ENCODE measurements at regions not wholly inside any gene's neighbourhood (a gene's known extent, or its start where the extent isn't known, plus 50 kb on each side); places are given as distances from the start of the nearest gene placed in this dataset.

DNA sequence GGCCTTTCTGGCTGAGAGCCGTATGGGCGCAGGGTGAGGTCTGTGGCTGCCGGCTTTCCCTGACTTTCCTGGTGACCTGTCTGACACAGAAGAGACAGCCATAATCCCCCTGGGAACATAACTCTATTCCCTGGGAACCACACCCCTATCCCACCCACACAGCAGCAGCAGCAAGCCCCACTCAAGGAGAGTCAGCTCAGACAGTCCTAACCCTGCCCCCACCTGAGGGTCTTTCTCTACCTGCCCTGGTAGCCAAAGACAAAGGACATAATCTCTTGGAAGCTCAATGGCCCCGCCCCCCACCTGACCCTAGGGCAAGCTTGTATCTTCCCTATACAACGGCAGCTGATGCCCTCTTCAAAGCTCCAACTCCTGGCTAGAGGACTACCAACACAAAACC is 74.6 kb downstream of the PABPC4L start:
- no peak for DNase-seq (ENCODE audit: extremely low spot score, unreplicated experiment)

DNA sequence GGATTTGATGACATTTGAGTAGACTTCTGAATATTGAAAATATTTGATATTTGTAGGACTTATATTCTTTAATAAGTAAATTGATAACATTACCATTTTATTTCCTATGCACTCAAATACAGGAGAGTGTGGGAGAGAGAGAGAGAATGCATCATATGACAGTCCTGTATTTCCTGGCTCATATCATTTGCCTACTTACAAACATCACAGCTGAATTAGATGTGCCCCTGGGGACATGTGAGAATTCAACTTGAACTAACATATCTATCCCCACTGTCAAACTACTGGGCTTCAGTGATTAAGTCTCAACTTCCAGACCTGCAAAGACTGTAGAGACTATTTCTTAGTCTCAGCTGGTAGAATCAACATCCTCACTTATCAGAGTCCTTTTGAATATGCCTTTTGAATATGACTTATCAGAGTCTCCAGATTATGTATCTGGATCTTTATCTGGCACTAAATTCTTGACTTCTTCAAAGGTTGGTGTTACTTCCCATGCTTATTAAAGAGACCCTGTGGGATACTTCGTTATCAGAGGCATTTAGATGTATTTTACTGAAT is 75.5 kb downstream of the PABPC4L start:
- no peak overlapping the region for H3K27ac Mint-ChIP-seq (ENCODE audit: unreplicated experiment)
- TF ChIP-seq, protein P1, sequence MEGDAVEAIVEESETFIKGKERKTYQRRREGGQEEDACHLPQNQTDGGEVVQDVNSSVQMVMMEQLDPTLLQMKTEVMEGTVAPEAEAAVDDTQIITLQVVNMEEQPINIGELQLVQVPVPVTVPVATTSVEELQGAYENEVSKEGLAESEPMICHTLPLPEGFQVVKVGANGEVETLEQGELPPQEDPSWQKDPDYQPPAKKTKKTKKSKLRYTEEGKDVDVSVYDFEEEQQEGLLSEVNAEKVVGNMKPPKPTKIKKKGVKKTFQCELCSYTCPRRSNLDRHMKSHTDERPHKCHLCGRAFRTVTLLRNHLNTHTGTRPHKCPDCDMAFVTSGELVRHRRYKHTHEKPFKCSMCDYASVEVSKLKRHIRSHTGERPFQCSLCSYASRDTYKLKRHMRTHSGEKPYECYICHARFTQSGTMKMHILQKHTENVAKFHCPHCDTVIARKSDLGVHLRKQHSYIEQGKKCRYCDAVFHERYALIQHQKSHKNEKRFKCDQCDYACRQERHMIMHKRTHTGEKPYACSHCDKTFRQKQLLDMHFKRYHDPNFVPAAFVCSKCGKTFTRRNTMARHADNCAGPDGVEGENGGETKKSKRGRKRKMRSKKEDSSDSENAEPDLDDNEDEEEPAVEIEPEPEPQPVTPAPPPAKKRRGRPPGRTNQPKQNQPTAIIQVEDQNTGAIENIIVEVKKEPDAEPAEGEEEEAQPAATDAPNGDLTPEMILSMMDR (IDR thresholded peaks at IDR 0.05) = no peak
- no peaks in the 10 kb centered on the region for H3K4me1 Mint-ChIP-seq (ENCODE audit: unreplicated experiment)
- DNase-seq (ENCODE audit: extremely low spot score, unreplicated experiment) = no peak
- H3K27me3 Mint-ChIP-seq (ENCODE audit: unreplicated experiment) = no peaks in the 10 kb centered on the region
- no peak overlapping the region for H3K4me3 Mint-ChIP-seq (ENCODE audit: unreplicated experiment)
- H3K36me3 Mint-ChIP-seq (ENCODE audit: unreplicated experiment) = no peaks in the 10 kb centered on the region
- peaks cover 25% of the 10 kb centered on the region for H3K9me3 Mint-ChIP-seq (ENCODE audit: unreplicated experiment)

More for the DNA sequence above, 74.6 kb downstream of the PABPC4L start:
- H3K4me3 Mint-ChIP-seq (ENCODE audit: unreplicated experiment) = no peak overlapping the region
- TF ChIP-seq, protein P1 (IDR thresholded peaks at IDR 0.05) = no peak
- no peaks in the 10 kb centered on the region for H3K27me3 Mint-ChIP-seq (ENCODE audit: unreplicated experiment)
- no peaks in the 10 kb centered on the region for H3K4me1 Mint-ChIP-seq (ENCODE audit: unreplicated experiment)
- H3K9me3 Mint-ChIP-seq (ENCODE audit: unreplicated experiment) = peaks cover 26% of the 10 kb centered on the region
- H3K36me3 Mint-ChIP-seq (ENCODE audit: unreplicated experiment) = no peaks in the 10 kb centered on the region
- no peak overlapping the region for H3K27ac Mint-ChIP-seq (ENCODE audit: unreplicated experiment)

DNA sequence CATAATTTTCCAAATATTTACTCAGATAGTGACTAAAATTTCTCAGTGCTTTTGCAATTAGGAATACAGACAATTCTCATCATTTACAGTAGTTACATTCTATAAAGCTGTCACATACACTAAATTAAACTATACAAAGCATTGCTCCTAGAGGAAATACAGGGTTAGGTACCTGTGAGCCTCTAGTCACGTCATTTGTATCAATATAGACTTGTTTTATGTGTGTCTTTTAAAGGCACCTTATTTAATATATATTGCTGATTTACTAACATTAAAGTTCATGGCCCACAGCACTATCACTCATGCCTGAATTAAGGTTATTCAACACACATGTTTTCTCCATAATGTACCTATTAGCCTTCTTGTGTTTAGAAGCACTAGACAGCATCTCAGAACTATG is 78.7 kb downstream of the PABPC4L start:
- Mint-ChIP-seq H3K27ac (ENCODE audit: unreplicated experiment) (no peak overlapping the region), H3K4me1 (ENCODE audit: unreplicated experiment) (no peaks in the 10 kb centered on the region), H3K9me3 (ENCODE audit: unreplicated experiment) (peaks cover 8% of the 10 kb centered on the region), H3K4me3 (ENCODE audit: unreplicated experiment) (no peak overlapping the region), H3K36me3 (ENCODE audit: unreplicated experiment) (no peaks in the 10 kb centered on the region), H3K27me3 (ENCODE audit: unreplicated experiment) (no peaks in the 10 kb centered on the region)
- DNase-seq (ENCODE audit: extremely low spot score, unreplicated experiment) = no peak
- TF ChIP-seq, protein P1 (IDR thresholded peaks at IDR 0.05) = no peak

DNA sequence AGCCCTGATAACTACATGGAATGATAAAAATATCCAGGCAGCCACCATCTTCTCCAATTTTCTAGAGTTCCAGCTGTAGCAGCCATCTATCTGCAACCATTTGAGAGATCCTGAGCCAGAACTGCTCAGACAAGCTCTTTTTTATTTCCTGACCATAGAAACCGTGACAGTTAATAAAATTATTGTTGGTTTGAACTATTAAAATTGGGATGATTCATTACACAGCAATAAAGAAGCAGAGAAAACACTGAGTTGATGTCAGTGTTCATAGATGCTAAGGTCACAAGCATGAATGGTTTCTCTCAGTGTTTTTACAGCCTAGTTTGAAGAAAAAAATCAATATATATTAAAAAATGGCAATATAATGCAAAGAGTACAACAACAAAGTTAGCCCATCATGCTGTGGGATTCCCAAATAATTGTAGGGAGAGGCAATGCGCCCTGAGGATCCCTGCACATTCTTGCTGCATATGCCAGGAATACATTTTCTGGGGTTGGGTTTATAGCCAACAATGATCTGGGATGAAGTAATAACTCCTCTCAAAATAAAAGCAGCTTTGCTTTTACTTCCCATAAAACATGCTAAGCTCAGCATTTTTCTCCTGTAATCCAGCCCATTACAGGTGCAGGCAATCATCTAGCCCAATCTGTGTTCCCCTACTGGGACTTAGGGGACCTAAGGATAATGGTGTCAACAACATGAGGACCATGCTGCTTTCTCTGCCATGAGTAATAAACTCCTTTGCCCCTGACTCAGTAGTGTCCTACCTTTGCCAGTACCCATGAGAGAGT is 84.0 kb downstream of the PABPC4L start:
- Mint-ChIP-seq H3K9me3 (ENCODE audit: unreplicated experiment) (no peaks in the 10 kb centered on the region), H3K4me1 (ENCODE audit: unreplicated experiment) (no peaks in the 10 kb centered on the region), H3K36me3 (ENCODE audit: unreplicated experiment) (no peaks in the 10 kb centered on the region), H3K27ac (ENCODE audit: unreplicated experiment) (no peak overlapping the region), H3K27me3 (ENCODE audit: unreplicated experiment) (no peaks in the 10 kb centered on the region), H3K4me3 (ENCODE audit: unreplicated experiment) (no peak overlapping the region)
- TF ChIP-seq, protein P1 (IDR thresholded peaks at IDR 0.05) = no peak
- DNase-seq (ENCODE audit: extremely low spot score, unreplicated experiment) = no peak

DNA sequence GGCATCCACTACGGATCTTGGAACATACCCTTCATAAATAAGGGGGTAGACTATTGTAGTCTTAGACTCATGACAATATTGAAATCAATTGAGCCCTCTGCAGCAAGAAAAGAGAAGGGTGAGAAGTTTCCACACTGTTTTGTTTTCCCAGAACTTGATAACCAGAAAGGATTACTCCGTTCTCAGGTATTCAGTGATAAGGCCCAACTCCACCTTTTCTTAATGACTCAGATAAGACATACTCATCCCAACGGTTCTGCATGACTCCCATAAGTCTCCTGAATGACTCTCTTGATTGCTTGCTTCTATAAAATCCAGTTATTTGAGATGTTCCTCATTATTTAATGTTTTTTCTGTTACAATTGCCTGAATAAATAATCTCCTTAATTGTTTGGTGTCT is 111.7 kb downstream of the PABPC4L start:
- Mint-ChIP-seq H3K27ac (ENCODE audit: unreplicated experiment) (no peak overlapping the region), H3K9me3 (ENCODE audit: unreplicated experiment) (peaks cover 6% of the 10 kb centered on the region), H3K27me3 (ENCODE audit: unreplicated experiment) (no peaks in the 10 kb centered on the region), H3K4me1 (ENCODE audit: unreplicated experiment) (no peaks in the 10 kb centered on the region), H3K4me3 (ENCODE audit: unreplicated experiment) (no peak overlapping the region), H3K36me3 (ENCODE audit: unreplicated experiment) (no peaks in the 10 kb centered on the region)
- TF ChIP-seq, protein P1 (IDR thresholded peaks at IDR 0.05) = no peak
- no peak for DNase-seq (ENCODE audit: extremely low spot score, unreplicated experiment)

Data from osteocyte (in vitro differentiated cells).